ENCODE measurements at regions not wholly inside any gene's neighbourhood (a gene's known extent, or its start where the extent isn't known, plus 50 kb on each side); places are given as distances from the start of the nearest gene placed in this dataset.

- no peak for DNase-seq (ENCODE audit: low spot score)
Observed at GRCh38 chr1:218990019-218990418, 183.7 kb upstream of the LYPLAL1 start.

- DNase-seq (ENCODE audit: low spot score): no peak
Observed at GRCh38 chr1:218991089-218991488, 182.6 kb upstream of the LYPLAL1 start.

DNA sequence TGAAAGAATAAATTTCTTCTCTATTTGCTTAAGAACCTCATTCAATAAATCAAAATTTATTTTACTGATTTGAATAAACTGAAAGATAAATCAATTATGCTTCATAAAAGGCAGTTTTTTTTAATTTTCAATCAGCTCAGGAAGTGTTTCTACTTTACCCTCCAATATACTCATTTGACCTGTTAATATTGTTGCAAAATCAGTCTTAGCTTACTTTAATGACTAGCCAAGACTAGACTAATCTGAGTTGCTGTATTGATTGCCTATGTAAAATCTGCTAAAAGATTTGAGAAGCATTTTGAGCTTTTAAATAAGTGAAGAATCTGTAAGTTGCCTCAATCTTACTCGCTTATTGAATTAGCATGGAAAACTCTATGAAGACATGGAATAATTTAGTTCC, 179.1 kb upstream of the LYPLAL1 start:
- DNase-seq (ENCODE audit: low spot score): no peak

DNA sequence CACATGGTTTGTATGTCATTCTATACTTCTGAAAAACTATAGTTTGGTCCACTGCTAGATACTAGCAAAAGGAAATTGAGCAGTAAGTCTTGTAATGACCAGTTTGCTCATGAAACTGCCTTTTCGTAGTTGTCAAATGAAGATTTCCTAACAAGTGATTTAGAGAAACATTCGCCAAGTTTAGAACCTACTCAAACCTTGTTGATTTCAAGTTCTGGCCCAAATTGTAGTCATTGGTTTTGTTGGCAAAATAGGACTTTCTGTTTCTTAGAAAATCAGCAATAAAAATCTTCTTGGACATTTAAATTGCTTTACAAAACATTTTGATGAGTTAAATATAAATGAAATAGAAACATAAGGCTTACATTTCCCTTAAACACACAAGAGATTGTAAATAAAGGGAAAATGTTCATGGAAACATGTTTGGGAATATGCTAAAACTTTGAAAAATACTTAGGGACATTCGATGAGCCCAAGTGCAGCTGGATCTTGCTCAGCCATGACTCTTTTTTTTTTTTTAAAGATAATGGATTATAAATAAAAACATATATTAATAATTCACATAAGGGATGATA, 178.5 kb upstream of the LYPLAL1 start:
- DNase-seq (ENCODE audit: low spot score): no peak

DNA sequence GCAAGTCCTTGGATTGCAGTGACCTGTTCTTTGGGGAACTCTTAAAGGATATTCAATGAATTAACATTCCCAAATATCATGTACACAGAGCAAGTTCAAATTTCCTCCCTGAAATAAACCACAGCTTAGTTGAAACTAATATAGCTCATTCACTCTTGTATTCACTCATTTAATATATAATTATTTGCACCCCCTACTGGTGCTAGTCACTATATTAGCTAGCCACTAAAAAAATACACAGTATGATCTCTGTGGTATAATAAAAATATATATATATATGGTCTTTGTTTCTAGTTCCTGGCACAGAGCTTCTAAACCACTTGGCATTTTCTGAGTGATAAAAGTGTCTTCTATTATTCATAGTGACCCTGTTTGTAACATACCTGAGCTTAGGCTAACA, 177.3 kb upstream of the LYPLAL1 start:
- DNase-seq (ENCODE audit: low spot score): no peak

GRCh38 chr1:219000005-219000404, 173.7 kb upstream of the LYPLAL1 start:
- DNase-seq (ENCODE audit: low spot score): no peak

GRCh38 chr1:219000631-219001030, 173.0 kb upstream of the LYPLAL1 start:
- DNase-seq (ENCODE audit: low spot score): no peak

DNA sequence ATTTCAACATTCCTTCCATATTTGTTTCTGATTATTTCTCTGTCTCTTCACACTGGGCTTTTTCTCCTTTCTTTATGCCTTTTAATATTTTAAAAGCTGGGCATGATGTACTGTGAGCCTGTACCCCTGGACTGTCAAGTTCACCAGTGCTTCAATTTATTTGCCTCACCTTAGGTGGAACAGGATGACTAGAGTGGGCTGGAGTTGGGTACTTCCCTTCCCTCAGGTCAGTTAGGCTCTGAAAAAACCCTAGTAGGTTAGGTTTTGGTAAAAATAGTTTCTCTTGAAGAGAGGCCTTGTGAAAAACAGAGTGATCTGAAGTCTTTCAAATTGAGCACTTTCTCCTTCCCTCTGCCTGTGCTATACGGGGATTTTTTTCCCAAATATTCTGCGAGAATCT, 163.0 kb upstream of the LYPLAL1 start:
- no peak for DNase-seq (ENCODE audit: low spot score)

GRCh38 chr1:219020386-219020785, 153.3 kb upstream of the LYPLAL1 start:
- no peak for DNase-seq (ENCODE audit: low spot score)

- DNase-seq (ENCODE audit: low spot score): no peak
Observed at GRCh38 chr1:219020846-219021245, 152.8 kb upstream of the LYPLAL1 start.

DNA sequence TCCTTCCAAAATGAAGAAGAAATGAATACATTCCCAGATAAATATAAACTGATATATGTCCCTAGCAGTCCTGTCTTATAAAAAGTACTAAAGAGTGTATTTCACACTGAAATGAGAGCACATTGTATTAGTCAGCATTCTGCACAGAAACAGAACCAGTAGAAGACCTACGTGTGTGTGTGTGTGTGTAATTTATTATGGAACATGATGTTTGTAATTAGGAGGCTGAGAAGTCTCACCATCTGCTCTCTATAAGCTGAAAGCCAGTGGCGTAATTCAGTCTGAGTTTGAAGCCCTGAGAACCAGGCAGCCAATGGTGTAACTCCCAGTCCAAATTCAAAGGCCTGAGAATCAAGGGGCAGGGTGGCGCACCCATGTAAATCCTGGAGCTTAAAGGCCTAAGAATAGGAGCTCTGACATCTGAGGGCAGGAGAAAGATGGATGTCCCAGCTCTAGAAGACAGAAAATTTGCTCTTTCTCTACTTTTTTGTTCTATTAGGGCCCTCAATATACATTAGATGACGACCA, 146.5 kb upstream of the LYPLAL1 start:
- DNase-seq (ENCODE audit: low spot score): no peak

- DNase-seq (ENCODE audit: low spot score): no peak
Observed at GRCh38 chr1:219031809-219032208, 141.9 kb upstream of the LYPLAL1 start.

- DNase-seq (ENCODE audit: low spot score): no peak
Observed at GRCh38 chr1:219038398-219038797, 135.3 kb upstream of the LYPLAL1 start.

- DNase-seq (ENCODE audit: low spot score): no peak
Observed at GRCh38 chr1:219039017-219039681, 134.5 kb upstream of the LYPLAL1 start.

DNA sequence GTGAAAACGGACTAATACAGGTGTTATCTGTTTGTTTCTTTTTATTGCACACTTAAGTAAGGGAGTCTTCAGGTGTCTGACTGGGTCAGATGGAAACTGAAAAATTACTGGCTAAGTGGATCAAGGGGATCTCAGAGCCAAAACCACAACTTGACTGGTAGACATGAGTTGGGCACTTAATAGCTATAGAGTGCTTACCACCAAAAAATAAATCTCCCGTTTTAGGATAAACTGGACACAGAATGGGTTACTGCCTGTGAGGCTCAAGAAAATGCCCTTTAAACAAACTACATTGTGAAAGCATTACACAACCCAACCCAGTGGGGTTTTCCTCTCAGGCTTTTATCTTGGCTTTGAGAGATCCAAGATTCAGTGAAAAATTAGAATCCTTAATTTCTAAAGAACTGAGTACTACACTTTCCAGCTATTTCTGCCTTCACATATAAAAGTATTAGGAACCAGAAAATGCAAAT, 134.0 kb upstream of the LYPLAL1 start:
- no peak for DNase-seq (ENCODE audit: low spot score)

DNA sequence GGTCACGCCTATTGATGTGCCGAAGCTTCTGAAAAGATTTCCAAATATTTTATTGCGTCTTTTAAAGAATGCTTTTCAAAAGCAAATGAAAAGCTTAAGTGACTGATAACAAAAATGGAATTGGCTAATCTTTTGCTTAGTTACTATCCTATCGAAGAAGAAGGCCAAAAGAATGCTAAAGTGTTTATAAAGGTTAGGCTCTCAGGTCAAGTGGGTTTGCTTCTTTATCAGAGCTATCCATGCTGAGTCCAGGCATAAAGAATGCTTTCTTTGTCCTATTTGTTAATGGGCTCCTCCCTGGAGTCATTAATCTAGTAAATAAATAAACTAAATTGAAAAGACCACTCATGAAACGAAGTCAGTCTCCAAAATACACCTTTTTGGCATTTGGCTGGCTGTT, 133.4 kb upstream of the LYPLAL1 start:
- no peak for DNase-seq (ENCODE audit: low spot score)

DNA sequence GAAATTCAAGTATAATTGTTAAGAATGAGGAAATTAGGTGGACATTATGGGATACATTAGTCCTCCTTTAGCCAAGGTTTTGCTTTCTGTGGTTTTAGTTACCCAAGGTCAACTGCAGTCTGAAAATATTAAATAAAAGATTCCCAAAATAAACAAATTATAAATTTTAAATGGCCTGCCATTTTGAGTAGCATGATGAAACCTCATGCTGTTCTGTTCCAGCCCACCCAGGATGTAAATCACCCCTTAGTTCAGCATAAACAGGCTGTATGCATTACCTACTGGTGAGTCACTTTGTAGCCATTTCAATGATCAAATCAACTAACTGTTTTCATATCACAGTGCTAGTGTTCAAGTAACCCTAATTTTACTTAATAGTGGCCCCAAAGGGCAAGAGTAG, 132.5 kb upstream of the LYPLAL1 start:
- no peak for DNase-seq (ENCODE audit: low spot score)

DNA sequence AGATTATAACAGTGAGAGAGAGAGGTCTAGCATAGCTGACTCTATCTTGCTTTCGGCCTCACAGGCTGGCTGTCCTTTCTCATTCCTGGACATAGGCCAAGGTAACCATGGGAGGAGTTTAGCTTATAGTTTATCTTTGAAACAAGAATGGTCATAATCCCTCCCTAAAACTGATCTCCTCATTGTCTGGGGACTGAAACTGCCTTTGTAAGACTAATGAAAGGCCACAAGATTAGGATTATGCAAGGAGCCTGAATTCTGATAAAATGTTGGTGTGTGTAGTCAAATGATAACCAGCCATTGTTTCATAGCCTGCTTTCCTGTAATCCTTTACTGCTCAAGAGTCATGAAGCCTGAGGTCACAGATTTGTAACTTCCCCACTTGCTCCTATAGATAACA, 131.9 kb upstream of the LYPLAL1 start:
- no peak for DNase-seq (ENCODE audit: low spot score)

DNA sequence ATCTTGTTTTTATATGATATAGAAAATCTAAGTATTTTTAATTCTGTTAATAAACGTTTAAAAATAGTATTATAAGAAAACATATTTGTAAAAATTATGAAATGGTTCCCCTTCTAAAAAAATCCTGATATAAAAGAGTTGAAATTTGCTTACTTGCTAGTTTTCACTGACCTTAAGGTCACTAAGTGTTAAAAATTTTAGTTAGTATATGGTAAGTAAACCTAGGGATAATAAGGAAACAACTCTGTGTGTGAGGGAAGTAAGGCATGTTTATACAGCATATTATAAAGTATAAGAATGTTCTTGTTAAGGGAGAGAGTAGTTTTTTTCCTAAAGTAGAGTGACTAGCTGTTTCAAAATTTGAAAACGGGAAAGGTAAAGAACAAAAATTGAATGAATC, 130.9 kb upstream of the LYPLAL1 start:
- no peak for DNase-seq (ENCODE audit: low spot score)

- DNase-seq (ENCODE audit: low spot score): no peak
Observed at GRCh38 chr1:219045246-219045645, 128.4 kb upstream of the LYPLAL1 start.

DNA sequence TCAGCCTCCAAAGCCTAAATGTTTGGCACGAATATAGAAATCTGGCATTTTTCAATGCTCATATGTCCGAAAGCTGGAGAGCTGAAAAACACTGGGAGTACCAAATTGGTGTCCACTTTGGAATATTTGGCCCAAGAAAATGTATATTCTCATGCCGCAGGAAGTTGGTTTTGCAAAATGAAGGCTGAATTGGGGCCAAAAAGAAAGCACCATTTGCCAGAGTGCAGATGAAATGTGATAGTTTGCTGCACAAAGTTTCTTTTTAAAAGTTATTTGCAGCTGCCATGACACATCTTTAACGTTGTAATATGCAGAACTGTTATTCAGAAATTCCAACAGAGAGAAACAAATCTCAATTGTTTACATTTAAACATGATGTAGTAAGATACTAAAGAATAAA, 124.2 kb upstream of the LYPLAL1 start:
- no peak for DNase-seq (ENCODE audit: low spot score)

DNA sequence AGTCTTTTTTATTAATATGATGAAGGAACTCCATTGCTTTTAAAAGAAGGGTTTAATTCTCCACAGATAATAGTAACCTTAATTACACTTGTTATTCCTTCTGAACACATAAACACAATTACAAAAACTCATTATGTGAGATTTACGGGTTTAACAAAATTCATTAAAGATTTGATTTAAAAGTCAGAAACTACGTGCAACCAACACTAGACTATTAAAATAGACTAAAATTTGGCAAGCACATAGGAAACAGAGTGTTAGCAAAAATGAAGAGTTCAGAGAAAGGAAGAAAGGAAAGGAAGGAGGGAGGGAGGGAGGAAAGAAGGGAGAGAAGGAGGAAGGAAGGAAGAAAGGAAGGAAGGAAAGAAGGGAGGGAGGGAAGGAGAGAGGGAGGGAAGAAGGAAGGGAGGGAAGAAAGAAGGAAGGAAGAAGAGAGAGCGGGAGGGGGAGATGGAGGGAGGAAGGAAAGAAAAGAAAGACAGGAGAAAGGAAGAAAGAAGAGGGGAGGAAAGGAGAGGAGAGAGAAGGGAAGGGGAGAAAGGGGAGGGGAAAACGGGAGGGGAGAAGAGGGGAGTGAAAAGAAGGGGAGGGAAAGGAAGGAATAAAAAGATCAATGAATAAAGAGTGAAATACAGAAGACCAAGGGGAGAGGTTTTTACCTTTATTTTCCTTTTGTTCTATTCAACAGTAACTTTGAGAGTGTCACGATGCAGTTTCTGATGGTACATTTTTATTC, 123.4 kb upstream of the LYPLAL1 start:
- DNase-seq (ENCODE audit: low spot score): no peak

DNA sequence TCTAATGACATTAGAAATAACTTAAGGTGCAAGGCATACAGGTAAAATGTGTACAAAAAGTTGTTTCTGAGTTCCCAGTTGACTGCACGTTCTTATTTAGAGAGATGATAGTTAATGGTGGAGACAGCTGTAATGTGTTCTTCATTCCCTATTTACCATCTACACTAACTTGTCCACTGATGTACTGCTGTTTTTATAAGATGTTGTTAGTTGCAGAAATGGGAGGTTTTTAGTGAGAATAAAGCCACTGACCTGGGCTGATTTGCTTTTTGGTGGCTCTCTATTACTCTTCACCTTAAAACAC, 122.9 kb upstream of the LYPLAL1 start:
- no peak for DNase-seq (ENCODE audit: low spot score)
